HG03095 (cell line): ENCODE measurements at regions not wholly inside any gene's neighbourhood (a gene's known extent, or its start where the extent isn't known, plus 50 kb on each side); places are given as distances from the start of the nearest gene placed in this dataset.
A peak's percentile ranks its signal among the peaks of the same experiment; 100 is the strongest.
"Not testable (repeated sequence)": the region's sequence is repeated elsewhere in the genome, so short reads cannot be mapped to it uniquely, and the experiment has no call there.

Experiments used
- ATAC-seq: cut with Tn5 transposase; IDR thresholded peaks from one replicate; pipeline ENCODE4 v1.9.1; 2021; ENCODE audit warnings: moderate library complexity; ENCODE audit not compliant: unreplicated experiment

DNA sequence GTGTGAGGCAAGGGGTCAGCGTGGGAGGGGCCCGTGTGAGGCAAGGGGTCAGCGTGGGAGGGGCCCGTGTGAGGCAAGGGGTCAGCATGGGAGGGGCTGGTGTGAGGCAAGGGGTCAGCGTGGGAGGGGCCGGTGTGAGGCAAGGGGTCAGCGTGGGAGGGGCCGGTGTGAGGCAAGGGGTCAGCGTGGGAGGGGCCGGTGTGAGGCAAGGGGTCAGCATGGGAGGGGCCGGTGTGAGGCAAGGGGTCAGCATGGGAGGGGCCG lies 119.2 kb downstream of the SEPTIN14 start:
- ATAC-seq: not testable (repeated sequence)

DNA sequence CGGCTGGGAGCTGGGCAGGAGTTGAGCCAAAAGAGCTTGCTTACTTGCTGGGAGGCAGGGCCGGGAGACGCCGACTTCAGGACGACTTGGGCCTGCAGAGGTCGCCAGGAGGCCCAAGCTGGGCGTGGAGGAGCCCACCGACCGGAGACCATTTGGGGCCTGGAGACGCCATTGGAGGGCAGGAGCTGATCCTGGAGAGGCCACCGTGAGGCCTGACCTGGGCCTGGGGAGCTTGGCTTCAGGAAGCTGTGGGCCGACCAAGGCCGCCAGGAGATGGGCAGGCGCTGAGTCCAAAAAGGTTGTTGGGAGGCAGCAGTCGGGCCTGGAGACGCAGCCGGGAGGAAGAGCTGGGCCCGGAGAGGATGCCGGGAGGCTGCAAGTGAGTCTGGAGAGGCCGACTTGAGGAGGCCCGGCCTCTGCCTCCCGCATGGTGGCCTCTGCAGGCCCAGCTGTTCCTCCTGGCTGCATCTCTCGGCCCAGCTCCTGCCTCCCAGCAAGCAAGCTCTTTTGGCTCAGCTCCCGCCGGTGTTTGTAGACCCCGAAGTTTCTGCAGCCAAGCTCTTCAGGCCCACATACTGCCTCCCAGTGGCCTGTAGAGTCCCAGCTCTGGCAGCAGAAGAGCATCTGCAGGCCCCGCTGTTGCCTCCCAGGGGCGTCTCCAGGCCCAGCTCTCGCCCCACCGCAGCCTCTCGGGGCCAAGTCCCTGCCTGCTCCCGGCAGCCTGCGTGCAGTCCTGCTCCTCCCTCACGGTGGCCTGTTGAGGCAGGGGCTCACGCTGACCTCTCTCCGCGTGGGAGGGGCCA lies 119.7 kb downstream of the SEPTIN14 start:
- not testable (repeated sequence) for ATAC-seq

DNA sequence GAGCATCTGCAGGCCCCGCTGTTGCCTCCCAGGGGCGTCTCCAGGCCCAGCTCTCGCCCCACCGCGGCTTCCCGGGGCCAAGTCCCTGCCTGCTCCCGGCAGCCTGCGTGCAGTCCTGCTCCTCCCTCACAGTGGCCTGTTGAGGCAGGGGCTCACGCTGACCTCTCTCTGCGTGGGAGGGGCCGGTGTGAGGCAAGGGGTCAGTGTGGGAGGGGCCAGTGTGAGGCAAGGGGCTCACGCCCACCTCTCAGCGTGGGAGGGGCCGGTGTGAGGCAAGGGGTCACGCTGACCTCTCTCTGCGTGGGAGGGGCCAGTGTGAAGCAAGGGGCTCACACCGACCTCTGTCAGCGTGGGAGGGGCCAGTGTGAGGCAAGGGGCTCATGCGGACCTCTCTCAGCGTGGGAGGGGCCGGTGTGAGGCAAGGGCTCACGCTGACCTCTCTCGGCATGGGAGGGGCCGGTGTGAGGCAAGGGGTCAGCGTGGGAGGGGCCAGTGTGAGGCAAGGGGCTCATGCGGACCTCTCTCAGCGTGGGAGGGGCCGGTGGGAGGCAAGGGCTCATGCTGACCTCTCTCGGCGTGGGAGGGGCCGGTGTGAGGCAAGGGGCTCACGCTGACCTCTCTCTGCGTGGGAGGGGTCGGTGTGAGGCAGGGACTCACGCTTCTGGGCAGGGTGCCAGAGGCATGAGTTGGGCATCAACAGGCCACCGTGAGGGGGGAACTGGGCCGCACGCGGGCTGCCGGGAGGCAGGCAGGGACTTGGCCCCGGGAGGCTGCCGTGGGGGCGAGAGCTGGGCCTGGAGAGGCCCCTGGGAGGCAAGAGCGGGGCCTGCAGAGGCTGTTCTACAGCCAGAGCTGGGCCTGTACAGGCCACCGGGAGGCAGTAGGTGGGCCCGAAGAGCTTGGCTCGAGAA lies 120.6 kb downstream of the SEPTIN14 start:
- ATAC-seq: not testable (repeated sequence)

DNA sequence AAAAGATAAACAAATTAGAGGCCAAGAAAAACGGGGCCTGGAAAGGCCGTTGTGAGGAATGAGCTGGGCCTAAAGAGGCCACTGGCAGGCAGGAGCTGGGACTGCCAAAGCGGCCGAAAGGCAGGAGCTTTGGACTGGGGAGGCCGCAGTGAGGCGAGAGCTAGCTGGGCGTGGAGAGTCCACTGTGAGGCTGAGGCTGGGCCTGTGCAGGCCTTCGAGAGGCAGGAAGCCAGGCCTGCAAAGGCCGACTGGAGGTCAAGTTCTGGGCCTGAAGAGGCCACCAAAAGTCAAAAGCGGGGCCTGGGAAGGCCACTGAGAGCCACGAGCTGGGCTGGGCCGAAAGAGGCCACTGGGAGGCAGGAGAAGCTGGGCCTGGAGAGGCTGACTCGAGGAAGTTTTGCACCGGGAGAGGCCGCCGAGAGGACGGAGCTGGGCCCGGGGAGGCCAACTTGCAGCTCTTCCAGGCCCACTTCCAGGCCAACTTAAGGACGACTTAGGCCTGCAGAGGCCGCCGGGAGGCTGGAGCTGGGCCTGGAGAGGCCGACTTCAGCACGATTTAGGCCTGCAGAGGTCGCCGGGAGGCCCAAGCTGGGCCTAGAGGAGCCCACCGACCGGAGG lies 121.8 kb downstream of the SEPTIN14 start:
- ATAC-seq: not testable (repeated sequence)

DNA sequence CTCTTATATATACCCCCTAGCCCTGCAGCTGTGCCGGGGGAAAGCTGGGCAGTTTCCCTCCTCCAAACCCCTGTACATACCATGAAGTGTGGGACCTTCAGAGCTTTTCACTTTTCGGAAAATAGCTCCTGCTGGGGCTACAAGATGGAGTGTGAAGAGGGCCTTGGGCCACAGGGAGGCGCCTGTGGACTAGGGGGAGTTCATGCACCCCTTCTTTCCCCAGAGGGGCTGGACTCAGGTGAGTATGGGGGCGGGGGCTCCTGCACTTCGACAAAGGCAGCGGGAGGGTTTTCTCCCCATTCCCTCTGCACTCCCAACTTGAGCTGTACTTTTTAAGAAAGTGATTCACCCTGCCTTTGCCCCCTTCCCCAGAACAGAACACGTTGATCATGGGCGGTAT lies 122.5 kb downstream of the SEPTIN14 start:
- not testable (repeated sequence) for ATAC-seq

DNA sequence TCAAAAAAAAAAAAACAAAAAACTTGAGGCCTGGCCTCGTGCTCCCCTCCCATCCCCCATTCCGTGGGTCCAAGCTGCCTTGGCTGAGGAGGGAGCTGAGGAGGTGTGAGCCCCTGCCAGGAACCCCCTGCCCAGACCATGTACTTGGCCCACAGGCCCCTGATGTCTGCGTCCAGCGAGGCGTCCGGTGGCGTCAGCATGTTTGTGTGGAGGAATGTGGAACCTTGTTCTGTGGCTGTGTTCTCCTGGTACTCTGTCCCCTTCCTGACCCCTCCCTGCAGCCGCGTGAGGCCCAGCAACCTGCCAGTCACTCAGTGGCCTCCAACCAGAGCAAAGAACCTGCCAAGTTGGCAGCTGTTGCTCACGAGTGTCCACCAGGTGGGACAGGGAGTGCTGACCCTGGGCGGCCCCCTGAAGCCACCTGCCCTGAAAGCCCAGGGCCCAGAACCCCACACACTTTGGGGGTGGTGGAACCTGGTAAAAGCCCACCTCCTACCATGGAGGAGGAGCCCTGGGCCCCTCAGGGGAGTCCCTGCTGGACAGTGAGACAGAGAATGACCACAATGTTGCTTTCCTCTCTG lies 125.8 kb downstream of the SEPTIN14 start:
- not testable (repeated sequence) for ATAC-seq

DNA sequence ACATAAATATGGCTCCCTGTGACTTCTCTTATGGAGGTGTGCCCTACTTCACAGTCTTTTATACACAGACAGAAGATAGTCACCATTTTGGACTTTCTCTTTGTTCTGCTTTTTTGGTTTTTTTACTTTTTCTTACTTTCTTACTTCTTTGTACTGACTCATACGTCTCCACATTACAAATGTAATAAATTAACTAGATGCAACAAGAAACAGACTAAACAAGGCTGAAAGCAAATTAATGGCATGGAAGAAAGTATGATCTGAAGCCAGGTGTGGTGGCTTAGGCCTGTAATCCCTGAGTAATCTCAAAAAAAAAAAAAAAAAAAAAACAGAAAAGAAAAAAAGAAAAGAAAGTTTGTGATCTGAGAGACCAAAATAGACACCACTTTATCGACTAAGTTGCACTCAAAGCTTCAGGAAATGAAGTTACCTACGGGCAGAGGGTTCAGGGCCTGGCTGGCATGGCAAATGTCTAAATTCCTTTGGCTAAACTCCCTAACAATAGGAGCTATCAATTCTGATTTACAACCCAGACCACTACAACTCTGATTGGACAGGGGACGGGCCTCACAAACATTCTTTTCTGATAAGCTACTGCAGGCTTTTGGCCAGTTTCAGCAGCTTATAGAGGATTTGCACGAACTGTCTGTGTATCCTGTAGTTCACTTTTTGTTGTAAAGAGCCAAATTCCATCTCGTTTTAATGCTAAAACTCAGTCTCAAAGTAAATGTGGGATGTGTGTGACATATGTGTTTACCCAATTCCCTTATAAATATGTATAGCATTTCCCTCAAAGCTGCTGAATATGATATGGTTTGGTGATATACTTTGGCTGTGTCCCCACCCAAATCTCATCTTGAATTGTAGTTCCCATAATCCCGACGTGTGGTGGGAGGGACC lies 129.1 kb downstream of the SEPTIN14 start:
- ATAC-seq: no peak

DNA sequence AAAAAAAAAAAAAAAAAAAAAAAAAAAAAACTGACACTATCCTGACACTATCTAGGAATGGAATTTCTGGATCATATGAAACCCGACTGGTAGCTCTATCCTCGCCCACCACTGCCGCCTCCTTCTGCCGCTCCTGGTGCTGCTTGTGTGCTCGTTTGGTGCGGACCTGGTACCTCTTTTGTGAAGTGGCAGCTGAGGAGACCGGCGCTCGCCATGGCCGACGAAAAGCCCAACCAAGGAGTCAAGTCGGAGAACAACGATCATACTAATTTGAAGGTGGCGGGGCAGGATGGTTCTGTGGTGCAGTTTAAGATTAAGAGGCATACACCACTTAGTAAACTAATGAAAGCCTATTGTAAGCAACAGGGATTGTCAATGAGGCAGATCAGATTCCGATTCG lies 130.6 kb downstream of the SEPTIN14 start:
- no peak for ATAC-seq

DNA sequence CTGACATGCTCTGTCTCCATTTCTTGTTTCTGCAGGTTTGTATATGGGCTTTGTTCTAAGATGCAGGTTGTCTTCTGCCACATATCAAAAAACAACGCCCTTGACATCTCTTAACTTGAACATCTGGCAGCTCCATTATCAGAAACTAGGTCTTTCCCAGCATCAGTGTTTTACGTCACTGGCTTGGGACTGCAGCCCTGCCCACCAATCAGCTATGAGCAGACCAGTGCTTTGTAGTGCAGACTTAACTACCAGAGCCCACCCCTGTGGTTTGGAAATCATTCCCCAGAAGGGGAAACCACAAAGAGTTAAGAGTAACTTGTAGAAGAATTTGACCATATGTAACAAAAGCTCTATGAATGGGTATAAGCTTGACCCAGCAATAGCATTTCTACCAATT lies 132.4 kb downstream of the SEPTIN14 start:
- no peak for ATAC-seq

DNA sequence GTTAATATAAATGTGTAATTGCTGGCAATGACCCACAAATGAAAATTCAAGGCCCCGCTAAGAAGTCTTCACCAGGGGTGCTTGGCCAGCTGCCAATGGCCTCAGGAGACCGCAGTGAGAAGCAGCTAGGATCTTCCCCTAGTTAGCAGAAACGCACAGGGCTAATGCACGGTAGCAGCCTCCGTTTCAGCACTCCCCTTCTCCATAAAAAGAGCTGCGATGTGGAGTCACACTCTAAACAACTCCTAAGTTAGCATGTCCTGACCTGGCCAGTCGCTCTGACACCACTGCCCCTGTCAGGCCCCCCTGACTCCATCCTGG lies 139.0 kb downstream of the SEPTIN14 start:
- ATAC-seq: no peak

DNA sequence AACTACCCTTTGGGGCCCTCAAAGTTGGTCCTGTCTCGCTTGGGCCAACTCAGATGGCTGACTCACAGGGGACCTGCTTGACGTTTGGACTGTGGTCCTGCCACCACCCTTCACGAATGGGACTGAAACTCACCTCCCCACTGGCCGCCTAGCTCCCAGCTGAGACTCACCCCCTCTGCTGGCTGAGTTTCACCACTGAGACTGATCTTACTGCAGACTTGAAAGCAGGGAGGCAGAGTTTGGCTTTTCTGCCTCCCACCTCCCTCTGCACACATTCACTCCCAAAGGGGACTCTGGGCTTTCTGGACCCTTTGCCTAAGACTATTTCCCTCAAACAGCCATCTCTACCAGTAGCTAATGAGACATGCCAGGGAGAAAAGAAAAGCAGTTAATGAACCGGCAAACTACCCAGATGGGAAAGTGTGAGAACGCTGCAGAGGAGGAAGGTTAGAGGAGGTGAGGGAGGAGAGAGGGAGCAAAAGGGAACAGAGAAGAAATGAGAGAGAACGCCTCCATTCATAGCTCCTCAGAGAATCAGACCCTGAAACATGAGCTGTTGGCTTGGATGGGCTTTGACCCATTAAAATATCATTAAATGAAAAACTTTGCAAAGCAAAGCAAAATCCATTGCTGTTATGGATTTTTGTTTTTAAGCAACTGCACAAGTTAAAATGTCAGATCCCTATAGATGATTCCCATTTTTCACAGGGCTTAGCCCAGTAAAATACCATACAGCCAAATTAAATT lies 139.5 kb downstream of the SEPTIN14 start:
- ATAC-seq: peak; percentile 99

DNA sequence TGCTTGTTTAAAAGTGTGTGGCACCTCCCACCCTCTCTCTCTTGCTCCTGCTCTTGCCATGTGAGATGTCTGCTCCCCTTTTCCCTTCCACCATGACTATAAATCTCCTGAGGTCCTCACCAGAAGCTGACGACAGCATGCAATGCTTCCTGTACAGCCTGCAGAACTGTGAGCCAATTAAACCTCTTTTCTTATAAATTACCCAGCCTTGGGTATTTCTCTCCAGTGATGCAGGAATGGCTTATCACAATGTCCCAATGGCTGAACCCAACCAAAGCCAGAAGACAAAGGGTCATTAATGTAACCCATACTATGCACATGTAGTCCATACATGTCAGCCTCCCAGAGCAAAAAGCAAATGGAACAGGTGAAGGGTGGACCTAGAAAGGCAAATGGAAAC lies 141.5 kb downstream of the SEPTIN14 start:
- not testable (repeated sequence) for ATAC-seq

DNA sequence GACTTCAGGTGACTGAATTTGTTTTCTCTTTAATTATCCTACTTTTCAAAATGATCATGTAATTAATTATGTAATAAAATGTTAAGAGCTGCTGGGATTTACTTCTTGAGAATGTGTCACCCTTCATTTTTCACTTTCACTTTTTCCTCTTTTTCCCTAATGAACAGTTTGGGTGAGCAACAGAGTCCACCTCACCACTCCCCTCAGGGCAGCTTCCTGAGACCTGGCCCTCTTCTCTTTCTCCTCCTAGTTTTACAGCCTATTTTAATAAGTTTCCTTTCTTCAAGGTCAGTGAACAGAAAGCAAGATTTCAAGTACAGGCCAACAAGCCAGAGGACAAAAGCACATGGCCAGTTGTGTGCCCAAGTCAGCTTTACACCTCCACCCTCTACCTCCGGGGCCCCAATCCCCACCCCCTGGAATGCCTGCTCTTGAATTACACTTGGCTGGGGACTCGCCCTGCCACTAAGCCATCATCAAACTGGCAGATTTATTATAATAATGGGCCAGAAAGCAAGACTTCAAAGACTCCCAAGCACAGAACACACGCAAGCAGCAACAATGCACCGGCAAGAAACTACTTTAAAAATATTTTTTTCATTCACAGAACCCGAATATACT lies 143.1 kb upstream of the VOPP1 start:
- not testable (repeated sequence) for ATAC-seq

DNA sequence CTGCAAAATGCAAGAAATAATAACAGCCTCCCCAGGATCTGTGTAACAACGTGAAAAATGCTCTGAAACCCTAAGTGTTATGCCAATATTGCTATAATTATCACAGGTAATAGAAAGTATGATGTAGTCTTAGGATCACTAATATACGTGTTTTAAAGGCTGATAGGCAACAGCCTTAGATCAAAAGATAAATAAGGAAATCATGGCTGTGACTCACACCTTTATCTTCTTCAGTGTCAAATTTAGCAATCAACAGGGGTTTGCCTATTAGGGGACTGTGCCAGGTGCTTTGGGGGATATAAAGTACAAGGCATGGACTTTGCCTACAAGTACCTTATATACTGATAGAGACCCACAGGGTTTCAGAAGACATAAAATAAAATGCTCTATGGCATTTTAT lies 142.1 kb upstream of the VOPP1 start:
- ATAC-seq: not testable (repeated sequence)

DNA sequence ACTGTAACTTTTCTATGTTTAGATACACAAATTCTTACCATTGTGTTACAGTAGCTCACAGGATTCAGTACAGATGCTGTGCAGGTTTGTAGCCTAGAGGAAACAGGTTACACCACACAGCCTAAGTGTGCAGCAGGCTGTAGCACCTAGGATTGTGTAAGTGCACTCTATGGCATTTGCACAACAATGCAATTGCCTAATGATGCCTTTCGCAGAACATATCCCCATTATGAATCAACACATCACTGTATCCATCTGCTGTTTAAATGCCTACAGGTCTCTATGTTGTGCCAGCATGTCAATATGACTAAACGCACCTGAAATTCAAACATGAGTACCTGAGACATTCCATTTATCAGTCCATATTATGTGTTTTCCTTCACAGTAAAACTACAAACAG lies 138.0 kb upstream of the VOPP1 start:
- ATAC-seq: not testable (repeated sequence)

DNA sequence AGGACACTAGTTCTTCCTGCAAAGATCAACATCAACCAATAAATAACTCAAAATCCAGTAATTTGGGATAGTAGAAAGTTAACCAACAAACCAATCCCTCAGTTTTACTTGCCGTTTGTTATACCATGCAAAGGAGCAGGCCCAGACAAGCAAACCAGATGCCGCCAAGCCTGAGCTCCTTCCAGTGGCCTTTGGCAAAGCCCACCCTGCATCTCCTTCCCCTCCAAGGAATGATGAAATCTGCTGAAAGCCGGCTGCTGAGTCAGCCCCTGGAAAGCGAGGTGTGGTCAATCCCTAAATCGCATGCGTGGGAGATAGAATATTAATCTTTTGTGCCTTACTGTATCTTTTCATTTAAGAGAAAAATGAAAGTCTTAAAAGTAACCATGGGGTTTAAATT lies 135.7 kb upstream of the VOPP1 start:
- not testable (repeated sequence) for ATAC-seq

DNA sequence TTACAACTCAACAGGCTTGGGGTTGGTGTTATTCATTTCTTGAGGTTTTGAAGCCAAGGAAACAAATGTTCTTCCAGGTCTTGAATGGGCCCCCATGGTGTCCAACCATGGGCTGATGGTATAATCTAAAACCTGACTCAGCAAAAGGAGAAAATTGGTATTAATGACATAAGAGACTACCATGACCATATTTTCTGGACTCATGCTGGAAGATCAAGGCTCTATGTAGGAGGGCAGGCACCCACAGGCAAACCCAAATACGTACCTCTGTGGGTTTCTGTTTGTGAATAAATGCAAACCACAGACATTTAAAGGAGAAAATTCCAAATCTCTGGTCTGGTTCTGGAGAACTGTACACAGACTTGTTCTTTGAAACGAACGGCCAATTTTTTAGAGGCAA lies 135.1 kb upstream of the VOPP1 start:
- not testable (repeated sequence) for ATAC-seq

DNA sequence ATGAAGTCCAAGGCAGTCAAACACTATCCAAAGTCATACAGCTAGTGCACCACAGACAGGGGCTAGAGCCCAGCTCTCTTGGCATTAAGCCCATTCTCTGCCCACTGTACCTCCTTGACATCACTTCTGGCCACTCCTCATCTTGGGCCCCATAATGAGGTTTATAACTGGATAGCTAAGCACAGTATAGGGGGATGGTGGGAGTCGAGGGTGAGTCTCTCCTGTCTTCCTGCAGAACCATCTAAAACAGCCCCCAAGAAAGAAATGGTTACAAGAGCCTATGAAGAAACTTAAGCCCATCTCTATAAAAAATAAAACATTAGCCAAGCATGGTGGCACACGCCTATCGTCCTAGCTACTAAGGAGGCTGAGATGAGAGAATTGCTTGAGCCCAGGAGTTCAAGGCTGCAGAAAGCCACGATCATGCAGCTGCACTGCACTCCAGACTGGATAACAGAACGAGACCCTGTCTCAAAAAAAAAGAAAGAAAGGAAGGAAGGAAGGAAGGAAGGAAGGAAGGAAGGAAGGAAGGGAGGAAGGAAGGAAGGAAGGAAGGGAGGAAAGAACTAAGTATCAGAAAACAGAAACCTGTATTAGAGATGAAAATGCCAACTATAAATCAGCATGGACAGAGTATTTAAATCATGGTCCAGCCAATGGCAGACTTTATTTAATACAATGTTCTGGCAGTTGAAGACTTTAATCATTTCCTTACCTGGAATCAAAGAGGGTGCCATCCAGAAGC lies 134.3 kb upstream of the VOPP1 start:
- not testable (repeated sequence) for ATAC-seq
